HUES6 (cell line): ENCODE measurements at regions not wholly inside any gene's neighbourhood (a gene's known extent, or its start where the extent isn't known, plus 50 kb on each side); places are given as distances from the start of the nearest gene placed in this dataset.
"Not testable (repeated sequence)": the region's sequence is repeated elsewhere in the genome, so short reads cannot be mapped to it uniquely, and the experiment has no call there.

ENCODE experiments used
- H3K27ac ChIP-seq: 2 replicates; pipeline ENCODE4 v1.7.0; 2013; ENCODE audit warnings: low read depth, mild to moderate bottlenecking, low read length, inconsistent platforms
- H3K27me3 ChIP-seq: 2 replicates; pipeline ENCODE4 v1.6.1; 2013; ENCODE audit warnings: low read length; ENCODE audit not compliant: control insufficient read depth, insufficient read depth
- H3K36me3 ChIP-seq: 2 replicates; pipeline ENCODE4 v1.6.1; 2013; ENCODE audit warnings: low read length; ENCODE audit not compliant: control insufficient read depth, insufficient read depth
- H3K4me1 ChIP-seq: 2 replicates; pipeline ENCODE4 v1.6.1; 2013; ENCODE audit warnings: low read length; ENCODE audit not compliant: control insufficient read depth, insufficient read depth
- H3K4me3 ChIP-seq: 2 replicates; pipeline ENCODE4 v1.5.1; 2013; ENCODE audit warnings: low read depth, low read length
- H3K9ac ChIP-seq: one replicate; pipeline ENCODE4 v1.6.1; 2013; ENCODE audit warnings: mild to moderate bottlenecking, low read length
- H3K9me3 ChIP-seq: 2 replicates; pipeline ENCODE4 v1.6.1; 2013; ENCODE audit warnings: low read depth, low read length; ENCODE audit not compliant: control insufficient read depth, insufficient read depth

GRCh38 chr10:57689596-57690297 lies 577.9 kb downstream of the IPMK start:
- H3K36me3 ChIP-seq, result no peaks in the 10 kb centered on the region
- H3K9me3 ChIP-seq, result no peaks in the 10 kb centered on the region
- no peaks in the 10 kb centered on the region for H3K27me3 ChIP-seq
- H3K27ac ChIP-seq, result no peak overlapping the region
- no peak overlapping the region for H3K9ac ChIP-seq
- H3K4me1 ChIP-seq, result no peaks in the 10 kb centered on the region
- no peak overlapping the region for H3K4me3 ChIP-seq

DNA sequence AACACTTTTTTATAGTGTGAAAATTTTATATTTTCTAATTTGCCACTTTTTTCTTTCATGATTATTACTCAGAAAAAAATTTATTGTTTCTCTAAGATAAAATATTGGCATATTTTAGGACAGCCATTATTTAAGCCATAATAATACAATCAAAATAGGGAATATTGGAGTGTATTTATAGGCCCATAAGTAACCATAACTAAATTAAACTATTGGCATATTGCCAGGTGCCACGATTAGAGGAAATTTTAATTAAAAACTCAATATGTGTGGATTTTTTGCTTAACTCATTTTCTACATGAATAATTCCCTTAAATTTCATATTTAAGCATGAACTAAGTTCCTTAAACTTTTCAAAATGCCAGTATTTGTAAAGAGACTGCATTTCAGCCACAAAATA lies 587.8 kb downstream of the IPMK start:
- Histone ChIP-seq H3K4me1 (no peaks in the 10 kb centered on the region), H3K4me3 (no peak overlapping the region), H3K27ac (no peak overlapping the region), H3K36me3 (no peaks in the 10 kb centered on the region), H3K27me3 (no peaks in the 10 kb centered on the region), H3K9me3 (no peaks in the 10 kb centered on the region), H3K9ac (no peak overlapping the region)

- no peaks in the 10 kb centered on the region for H3K4me1 ChIP-seq
- no peak overlapping the region for H3K27ac ChIP-seq
- H3K36me3 ChIP-seq, result no peaks in the 10 kb centered on the region
- H3K4me3 ChIP-seq, result no peak overlapping the region
- no peak overlapping the region for H3K9ac ChIP-seq
- H3K9me3 ChIP-seq, result no peaks in the 10 kb centered on the region
- no peaks in the 10 kb centered on the region for H3K27me3 ChIP-seq
Observed at GRCh38 chr10:57675125-57675524, 592.6 kb downstream of the IPMK start.

GRCh38 chr10:57673446-57673960 lies 594.2 kb downstream of the IPMK start:
- Histone ChIP-seq H3K27me3 (no peaks in the 10 kb centered on the region), H3K4me3 (no peak overlapping the region), H3K4me1 (no peaks in the 10 kb centered on the region), H3K36me3 (no peaks in the 10 kb centered on the region), H3K9me3 (no peaks in the 10 kb centered on the region), H3K9ac (no peak overlapping the region), H3K27ac (no peak overlapping the region)

- 0 out of 2 replicates have a peak overlapping the region, but pooled peaks have one; percentile 1 for H3K27ac ChIP-seq
- no peaks in the 10 kb centered on the region for H3K36me3 ChIP-seq
- H3K9me3 ChIP-seq, result no peaks in the 10 kb centered on the region
- H3K4me1 ChIP-seq, result no peaks in the 10 kb centered on the region
- no peak overlapping the region for H3K4me3 ChIP-seq
- H3K27me3 ChIP-seq, result no peaks in the 10 kb centered on the region
- no peak overlapping the region for H3K9ac ChIP-seq
Observed at GRCh38 chr10:57664815-57665214, 602.9 kb downstream of the IPMK start.

GRCh38 chr10:57663401-57663800 lies 604.3 kb downstream of the IPMK start:
- no peak overlapping the region for H3K9ac ChIP-seq
- no peaks in the 10 kb centered on the region for H3K9me3 ChIP-seq
- H3K4me1 ChIP-seq, result no peaks in the 10 kb centered on the region
- H3K27ac ChIP-seq, result no peak overlapping the region
- H3K4me3 ChIP-seq, result no peak overlapping the region
- no peaks in the 10 kb centered on the region for H3K27me3 ChIP-seq
- no peaks in the 10 kb centered on the region for H3K36me3 ChIP-seq

- Histone ChIP-seq H3K4me3 (no peak overlapping the region), H3K27me3 (no peaks in the 10 kb centered on the region), H3K27ac (no peak overlapping the region), H3K4me1 (no peaks in the 10 kb centered on the region), H3K36me3 (no peaks in the 10 kb centered on the region), H3K9ac (no peak overlapping the region), H3K9me3 (no peaks in the 10 kb centered on the region)
Observed at GRCh38 chr10:57661206-57661605, 606.5 kb downstream of the IPMK start.

GRCh38 chr10:57657164-57657765 lies 610.4 kb downstream of the IPMK start:
- no peak overlapping the region for H3K9ac ChIP-seq
- no peaks in the 10 kb centered on the region for H3K4me1 ChIP-seq
- H3K27me3 ChIP-seq, result no peaks in the 10 kb centered on the region
- H3K36me3 ChIP-seq, result no peaks in the 10 kb centered on the region
- no peak overlapping the region for H3K27ac ChIP-seq
- H3K9me3 ChIP-seq, result no peaks in the 10 kb centered on the region
- H3K4me3 ChIP-seq, result no peak overlapping the region

- H3K27me3 ChIP-seq, result no peaks in the 10 kb centered on the region
Observed at GRCh38 chr10:57654856-57655255, 612.8 kb downstream of the IPMK start.

DNA sequence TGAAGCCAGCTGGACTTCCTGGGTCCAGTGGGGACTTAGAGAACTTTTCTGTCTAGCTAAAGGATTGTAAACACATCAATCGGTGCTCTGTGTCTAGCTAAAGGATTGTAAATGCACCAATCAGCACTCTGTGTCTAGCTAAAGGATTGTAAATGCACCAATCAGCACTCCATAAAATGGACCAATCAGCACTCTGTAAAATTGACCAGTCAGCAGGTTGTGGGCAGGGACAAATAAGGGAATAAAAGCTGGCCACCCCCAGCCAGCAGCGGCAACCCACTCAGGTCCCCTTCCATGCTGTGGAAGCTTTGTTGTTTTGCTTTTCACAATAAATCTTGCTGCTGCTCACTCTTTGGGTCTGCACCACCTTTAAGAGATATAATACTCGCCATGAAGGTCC lies 622.6 kb downstream of the IPMK start:
- not testable (repeated sequence) for H3K27me3 ChIP-seq, H3K9me3 ChIP-seq, H3K4me1 ChIP-seq, H3K27ac ChIP-seq, H3K36me3 ChIP-seq, H3K9ac ChIP-seq, H3K4me3 ChIP-seq

More at GRCh38 chr10:57654856-57655255, 612.8 kb downstream of the IPMK start:
- H3K36me3 ChIP-seq, result no peaks in the 10 kb centered on the region
- H3K4me3 ChIP-seq, result no peak overlapping the region
- no peaks in the 10 kb centered on the region for H3K4me1 ChIP-seq
- no peak overlapping the region for H3K27ac ChIP-seq
- no peaks in the 10 kb centered on the region; the same call in 1 of the 2 replicates for H3K9me3 ChIP-seq
- H3K9ac ChIP-seq, result no peak overlapping the region

GRCh38 chr10:57638411-57638810 lies 629.3 kb downstream of the IPMK start:
- Histone ChIP-seq H3K4me3 (no peak overlapping the region), H3K9ac (no peak overlapping the region), H3K27ac (no peak overlapping the region), H3K4me1 (no peaks in the 10 kb centered on the region), H3K27me3 (no peaks in the 10 kb centered on the region), H3K9me3 (no peaks in the 10 kb centered on the region), H3K36me3 (no peaks in the 10 kb centered on the region)
